Urinary bladder (tissue), 3 donors: ENCODE measurements at regions not wholly inside any gene's neighbourhood (a gene's known extent, or its start where the extent isn't known, plus 50 kb on each side); places are given as distances from the start of the nearest gene placed in this dataset.
"Not testable (repeated sequence)": the region's sequence is repeated elsewhere in the genome, so short reads cannot be mapped to it uniquely, and the experiment has no call there.

Experiments
- DNase-seq: peaks from one replicate; pipeline ENCODE4 v3.0.0-alpha.2; 2015; ENCODE audit errors: extremely low spot score
- H3K27ac ChIP-seq: one replicate; pipeline ENCODE4 v1.5.1; 2013; ENCODE audit warnings: low read depth, mild to moderate bottlenecking, moderate library complexity
- H3K36me3 ChIP-seq: one replicate; pipeline ENCODE4 v1.6.1; 2013; ENCODE audit warnings: mild to moderate bottlenecking, moderate library complexity; ENCODE audit not compliant: insufficient read depth
- H3K4me1 ChIP-seq: one replicate; pipeline ENCODE4 v1.6.1; 2013; ENCODE audit warnings: mild to moderate bottlenecking, moderate library complexity; ENCODE audit not compliant: insufficient read depth
- H3K4me3 ChIP-seq: one replicate; pipeline ENCODE4 v1.5.1; 2013; ENCODE audit warnings: low read depth, low read length
- WGBS: extraction: QIAGEN DNeasy Blood & Tissue Kit; methylation state at CpG from one replicate; pipeline ENCODE4 v1.1.7; 2013; 5-methylcytosine and 5-hydroxymethylcytosine counted together
- donor health status: healthy with polysubstance abuse.
- donor health status: healthy.

DNA sequence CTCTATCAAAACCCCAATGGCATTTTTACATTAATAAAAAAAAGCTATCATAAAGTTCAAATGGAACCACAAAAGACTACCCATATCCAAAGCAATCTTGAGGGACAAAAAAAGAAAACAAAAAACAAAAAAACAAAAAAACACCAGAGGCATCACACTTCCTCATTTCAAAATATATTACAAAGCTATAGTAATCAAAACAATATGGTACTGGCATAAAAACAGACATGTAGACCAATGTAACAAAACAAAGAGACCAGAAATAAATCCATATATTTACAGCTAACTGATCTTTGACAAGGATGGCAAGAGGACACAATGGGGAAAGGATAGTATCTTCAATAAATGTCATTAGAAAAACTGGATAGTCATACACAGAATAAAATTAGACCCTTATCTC, 245.1 kb upstream of the MSX2 start:
- H3K4me3 ChIP-seq = no peak overlapping the region
- no peaks in the 10 kb centered on the region for H3K36me3 ChIP-seq
- DNase-seq = no peak
- no peaks in the 10 kb centered on the region for H3K4me1 ChIP-seq
- H3K27ac ChIP-seq = no peak overlapping the region

GRCh38 chr5:174481737-174482136, 242.6 kb upstream of the MSX2 start:
- no peak for DNase-seq
- Histone ChIP-seq H3K36me3 (no peaks in the 10 kb centered on the region), H3K4me3 (no peak overlapping the region), H3K4me1 (no peaks in the 10 kb centered on the region), H3K27ac (no peak overlapping the region)
- 89% methylated on average over 1 of the region's 1 CpG for WGBS

GRCh38 chr5:174482607-174483024, 241.8 kb upstream of the MSX2 start:
- no peak for DNase-seq
- Histone ChIP-seq H3K4me3 (no peak overlapping the region), H3K27ac (no peak overlapping the region), H3K4me1 (no peaks in the 10 kb centered on the region), H3K36me3 (no peaks in the 10 kb centered on the region)
- 63% methylated on average over 8 of the region's 8 CpGs for WGBS

DNA sequence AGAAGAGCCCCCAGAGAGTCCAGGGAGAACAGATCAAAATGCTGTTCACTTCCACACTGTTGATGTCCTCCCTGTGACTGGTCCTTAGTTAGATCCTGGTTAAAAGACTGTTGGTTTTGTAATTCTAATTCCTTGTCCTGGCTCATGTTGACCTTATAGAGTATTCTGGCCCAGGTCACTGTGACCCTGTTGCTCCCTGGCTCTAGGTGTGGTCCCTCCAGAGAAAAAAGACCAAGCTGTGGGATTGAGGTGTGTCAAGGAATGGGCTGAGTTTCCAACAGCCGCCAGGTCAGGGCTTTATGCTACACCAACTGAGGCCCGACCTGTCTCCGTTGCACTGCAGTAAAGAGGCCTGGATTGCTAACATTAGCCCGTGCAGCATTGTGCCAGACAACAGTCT, 241.0 kb upstream of the MSX2 start:
- Histone ChIP-seq H3K27ac (no peak overlapping the region), H3K36me3 (no peaks in the 10 kb centered on the region), H3K4me3 (no peak overlapping the region), H3K4me1 (no peaks in the 10 kb centered on the region)
- no peak for DNase-seq
- 87% methylated on average over 4 of the region's 4 CpGs for WGBS

DNA sequence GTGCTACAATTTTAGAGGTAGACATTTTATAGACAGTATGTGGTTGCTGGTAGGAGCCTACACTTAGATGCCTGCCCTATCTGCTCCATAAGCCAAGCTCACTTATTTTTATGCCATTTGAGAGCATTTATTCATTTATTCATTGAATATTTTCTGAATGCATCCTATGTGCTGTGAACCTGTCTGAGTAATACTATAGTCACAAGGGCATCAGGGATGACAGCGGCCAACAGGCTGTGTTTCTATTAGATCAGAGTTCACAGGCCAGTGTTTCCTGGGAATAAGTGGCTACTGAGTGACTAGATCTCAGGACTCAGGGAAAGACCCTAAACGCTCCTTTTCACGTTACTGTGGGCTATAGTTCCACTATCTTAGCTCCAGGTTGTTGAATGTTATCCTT, 235.2 kb upstream of the MSX2 start:
- no peaks in the 10 kb centered on the region for H3K4me1 ChIP-seq
- no peak overlapping the region for H3K27ac ChIP-seq
- H3K4me3 ChIP-seq = no peak overlapping the region
- DNase-seq = no peak
- no peaks in the 10 kb centered on the region for H3K36me3 ChIP-seq
- 88% methylated on average over 3 of the region's 3 CpGs for WGBS

DNA sequence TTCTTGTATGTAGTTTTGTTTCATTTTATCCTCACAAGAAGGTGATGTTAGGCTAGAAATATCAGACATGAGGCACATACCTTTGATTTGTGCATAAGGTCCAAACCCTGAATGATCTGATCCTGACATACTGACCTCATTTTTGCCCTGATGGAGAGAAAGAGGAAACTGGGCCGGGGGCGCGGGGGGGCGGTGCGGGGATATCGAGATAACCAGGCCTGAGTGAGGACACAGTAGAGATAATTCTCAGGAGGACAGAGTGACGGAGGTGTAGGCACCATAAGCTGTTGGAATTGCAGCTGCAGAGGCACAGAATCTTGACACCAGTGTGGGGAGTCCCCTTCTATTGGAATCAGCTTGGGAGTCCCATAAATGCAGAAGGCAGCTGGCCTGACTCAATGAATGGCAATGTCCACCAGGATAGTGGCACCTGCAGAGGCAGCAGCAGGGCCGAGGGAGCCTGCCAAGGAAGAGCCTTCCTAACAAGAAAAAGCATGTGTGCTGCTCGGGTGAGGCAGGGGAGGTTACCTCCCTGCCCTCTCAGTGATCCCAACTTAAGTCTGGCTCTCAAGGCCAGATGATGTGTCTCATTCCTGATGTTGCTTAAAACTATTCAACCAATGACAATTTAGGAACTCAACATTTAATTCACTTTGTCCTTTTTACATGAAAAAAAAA, 234.3 kb upstream of the MSX2 start:
- Histone ChIP-seq H3K27ac (no peak overlapping the region), H3K4me3 (no peak overlapping the region), H3K36me3 (no peaks in the 10 kb centered on the region), H3K4me1 (no peaks in the 10 kb centered on the region)
- DNase-seq = no peak
- 80% methylated on average over 9 of the region's 9 CpGs for WGBS

GRCh38 chr5:174490728-174491127, 233.7 kb upstream of the MSX2 start:
- 57% methylated on average over 4 of the region's 4 CpGs for whole genome bisulfite sequencing
- no peaks in the 10 kb centered on the region for H3K36me3 ChIP-seq
- no peak overlapping the region for H3K27ac ChIP-seq
- no peak for DNase-seq
- no peak overlapping the region for H3K4me3 ChIP-seq
- H3K4me1 ChIP-seq = no peaks in the 10 kb centered on the region

DNA sequence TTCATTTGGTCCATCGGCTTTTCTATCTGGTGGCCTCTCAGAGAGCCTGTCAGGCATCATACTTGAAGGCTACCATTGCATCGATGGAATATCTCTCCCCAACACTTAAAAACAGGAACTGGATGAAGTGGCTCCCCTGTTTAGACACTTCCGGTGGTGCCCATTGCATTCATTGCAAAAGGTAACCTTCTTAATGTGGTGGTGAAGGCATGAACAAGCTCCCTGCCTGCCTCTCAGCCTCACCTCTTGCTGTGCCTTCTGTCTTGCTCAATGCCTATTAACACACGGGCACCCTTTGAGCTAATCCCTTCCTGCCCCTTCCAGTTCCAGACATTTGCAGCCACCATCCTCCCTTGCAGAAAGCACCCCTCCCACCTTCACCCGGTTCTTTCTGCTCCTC, 233.1 kb upstream of the MSX2 start:
- no peak overlapping the region for H3K27ac ChIP-seq
- H3K4me3 ChIP-seq = no peak overlapping the region
- WGBS = 68% methylated on average over 5 of the region's 5 CpGs
- no peaks in the 10 kb centered on the region for H3K4me1 ChIP-seq
- DNase-seq = no peak
- no peaks in the 10 kb centered on the region for H3K36me3 ChIP-seq

DNA sequence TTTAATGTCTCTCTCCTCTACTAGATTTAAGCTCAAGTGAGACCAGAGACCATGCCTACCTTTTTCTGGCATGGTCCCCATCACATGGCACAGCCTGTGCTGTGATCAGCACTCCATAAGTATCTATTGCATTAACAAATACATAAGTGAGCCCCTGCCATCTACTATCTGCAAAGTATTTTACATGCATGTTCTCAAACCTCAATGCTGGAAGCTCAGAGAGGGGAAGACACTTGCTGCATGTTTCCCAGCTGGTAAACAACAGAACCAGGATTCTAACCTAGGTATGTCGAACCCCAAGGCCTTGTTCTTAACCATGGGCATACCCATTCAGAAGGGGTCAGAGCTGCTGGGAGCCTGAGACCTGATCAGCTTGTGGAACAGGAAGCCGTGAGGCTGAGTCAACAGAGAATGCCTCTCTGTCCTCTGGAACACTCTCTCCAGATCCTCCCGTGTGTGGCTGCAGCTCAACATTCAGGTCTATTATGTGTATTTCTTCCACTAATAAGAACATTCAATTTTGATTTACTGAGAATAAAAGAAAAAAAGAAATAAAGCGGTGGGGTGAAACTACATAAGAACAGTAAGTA, 232.5 kb upstream of the MSX2 start:
- H3K27ac ChIP-seq = no peak overlapping the region
- H3K4me3 ChIP-seq = no peak overlapping the region
- H3K4me1 ChIP-seq = no peaks in the 10 kb centered on the region
- WGBS = 69% methylated on average over 4 of the region's 4 CpGs
- DNase-seq = no peak
- H3K36me3 ChIP-seq = no peaks in the 10 kb centered on the region

GRCh38 chr5:174493530-174493929, 230.9 kb upstream of the MSX2 start:
- no peaks in the 10 kb centered on the region for H3K4me1 ChIP-seq
- DNase-seq = no peak
- H3K4me3 ChIP-seq = no peak overlapping the region
- 78% methylated on average over 7 of the region's 7 CpGs for WGBS
- no peak overlapping the region for H3K27ac ChIP-seq
- H3K36me3 ChIP-seq = no peaks in the 10 kb centered on the region

- not testable (repeated sequence) for H3K4me3 ChIP-seq, H3K27ac ChIP-seq, H3K4me1 ChIP-seq, H3K36me3 ChIP-seq, DNase-seq
- WGBS = 84% methylated on average over 3 of the region's 3 CpGs
These were observed 226.4 kb upstream of the MSX2 start for GRCh38 chr5:174497939-174498338.

DNA sequence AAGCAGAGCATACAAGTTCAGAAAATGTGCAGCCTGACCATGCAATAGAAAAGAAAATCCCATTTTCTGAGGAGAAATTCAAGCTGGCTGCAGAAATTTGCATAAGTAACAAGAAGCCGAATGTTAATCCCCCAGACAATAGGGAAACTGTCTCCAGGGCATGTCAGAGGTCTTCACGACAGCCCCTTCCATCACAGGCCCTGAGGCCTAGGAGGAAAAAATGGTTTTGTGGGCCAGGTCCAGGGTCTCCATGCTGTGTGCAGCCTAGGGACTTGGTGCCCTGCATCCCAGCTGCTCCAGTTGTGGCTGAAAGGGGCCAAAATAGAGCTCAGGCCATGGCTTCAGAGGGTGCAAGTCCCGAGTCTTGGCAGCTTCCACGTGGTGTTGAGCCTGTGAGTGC, 225.8 kb upstream of the MSX2 start:
- H3K36me3 ChIP-seq, DNase-seq, H3K27ac ChIP-seq, H3K4me1 ChIP-seq, H3K4me3 ChIP-seq: not testable (repeated sequence)
- 89% methylated on average over 4 of the region's 4 CpGs for WGBS

GRCh38 chr5:174500636-174501035, 223.7 kb upstream of the MSX2 start:
- Histone ChIP-seq H3K27ac (no peak overlapping the region), H3K36me3 (no peaks in the 10 kb centered on the region), H3K4me1 (peaks cover 1% of the 10 kb centered on the region), H3K4me3 (no peak overlapping the region)
- no peak for DNase-seq
- 69% methylated on average over 5 of the region's 5 CpGs for WGBS

GRCh38 chr5:174501461-174502069, 222.8 kb upstream of the MSX2 start:
- H3K36me3 ChIP-seq = no peaks in the 10 kb centered on the region
- no peak overlapping the region for H3K4me3 ChIP-seq
- DNase-seq = no peak
- H3K4me1 ChIP-seq = peaks cover 1% of the 10 kb centered on the region
- 44% methylated on average over 6 of the region's 6 CpGs for WGBS
- H3K27ac ChIP-seq = no peak overlapping the region
